ENCODE measurements at regions not wholly inside any gene's neighbourhood (a gene's known extent, or its start where the extent isn't known, plus 50 kb on each side); places are given as distances from the start of the nearest gene placed in this dataset.

- TF ChIP-seq CTCF (IDR thresholded peaks at IDR 0.05; ENCODE audit: extremely low read depth in 1 of 2, insufficient read depth in 1 of 2, low read depth in 1 of 2, low read length in 2 of 2) (no peak), EZH2 (IDR thresholded peaks at IDR 0.05; ENCODE audit: borderline replicate concordance, low read depth, low read length, severe bottlenecking) (no peak), MAX (IDR thresholded peaks at IDR 0.05; ENCODE audit: insufficient read depth, insufficient read length) (no peak), POLR2A (IDR thresholded peaks at IDR 0.05; ENCODE audit: low read depth, low read length) (no peak), POLR2AphosphoS5 (IDR thresholded peaks at IDR 0.05; ENCODE audit: insufficient read depth, low read depth, low read length) (no peak), FOS (IDR thresholded peaks at IDR 0.05; ENCODE audit: borderline replicate concordance, insufficient read depth, low read length) (no peak), JUN (IDR thresholded peaks at IDR 0.05; ENCODE audit: borderline replicate concordance, insufficient read depth, insufficient read length, low read depth) (no peak), MYC (IDR thresholded peaks at IDR 0.05; ENCODE audit: low read depth, low read length) (no peak), GATA2 (IDR thresholded peaks at IDR 0.05; ENCODE audit: insufficient read depth, insufficient read length, low read depth, low read length) (no peak)
Observed at GRCh38 chr4:156692016-156692415, 279.6 kb downstream of the PDGFC start.

Measured in endothelial cell of umbilical vein (primary cell).